ENCODE measurements at regions not wholly inside any gene's neighbourhood (a gene's known extent, or its start where the extent isn't known, plus 50 kb on each side); places are given as distances from the start of the nearest gene placed in this dataset.
"Not testable (repeated sequence)": the region's sequence is repeated elsewhere in the genome, so short reads cannot be mapped to it uniquely, and the experiment has no call there.

- Histone ChIP-seq H3K4me3 (ENCODE audit: insufficient read depth, low read length) (no peak overlapping the region), H4K20me1 (ENCODE audit: insufficient read depth, low read length) (no peaks in the 10 kb centered on the region), H3K36me3 (ENCODE audit: insufficient read depth, low read length) (no peaks in the 10 kb centered on the region), H3K4me2 (ENCODE audit: insufficient read depth, low read length) (no peak overlapping the region), H3K9me3 (ENCODE audit: low read depth, low read length) (no peaks in the 10 kb centered on the region), H3K4me1 (ENCODE audit: insufficient read depth, low read length) (no peaks in the 10 kb centered on the region), H3K27me3 (ENCODE audit: insufficient read depth, low read length) (peaks cover 4% of the 10 kb centered on the region), H3K27ac (ENCODE audit: low read depth, low read length) (no peak overlapping the region), H2AFZ (ENCODE audit: low read length) (no peak overlapping the region), H3K79me2 (ENCODE audit: insufficient read depth, low read length) (no peaks in the 10 kb centered on the region)
- no peak for DNase-seq (ENCODE audit: insufficient read length, low spot score, missing footprints)
- no peak for TF ChIP-seq CTCF (IDR thresholded peaks at IDR 0.05; ENCODE audit: extremely low read depth, low read depth, low read length)
Observed at GRCh38 chr14:92223025-92223424, 99.9 kb upstream of the SLC24A4 start.

GRCh38 chr14:92224358-92224954, 98.5 kb upstream of the SLC24A4 start:
- Histone ChIP-seq H3K4me3 (ENCODE audit: insufficient read depth, low read length) (no peak overlapping the region), H3K4me2 (ENCODE audit: insufficient read depth, low read length) (no peak overlapping the region), H3K27me3 (ENCODE audit: insufficient read depth, low read length) (peaks cover 4% of the 10 kb centered on the region), H2AFZ (ENCODE audit: low read length) (no peak overlapping the region), H3K27ac (ENCODE audit: low read depth, low read length) (no peak overlapping the region), H3K79me2 (ENCODE audit: insufficient read depth, low read length) (no peaks in the 10 kb centered on the region), H3K9me3 (ENCODE audit: low read depth, low read length) (no peaks in the 10 kb centered on the region), H4K20me1 (ENCODE audit: insufficient read depth, low read length) (no peaks in the 10 kb centered on the region), H3K36me3 (ENCODE audit: insufficient read depth, low read length) (no peaks in the 10 kb centered on the region), H3K4me1 (ENCODE audit: insufficient read depth, low read length) (no peaks in the 10 kb centered on the region)
- no peak for TF ChIP-seq CTCF (IDR thresholded peaks at IDR 0.05; ENCODE audit: extremely low read depth, low read depth, low read length)
- no peak for DNase-seq (ENCODE audit: insufficient read length, low spot score, missing footprints)

GRCh38 chr14:92225731-92226130, 97.2 kb upstream of the SLC24A4 start:
- Histone ChIP-seq H4K20me1 (ENCODE audit: insufficient read depth, low read length) (no peaks in the 10 kb centered on the region), H3K4me1 (ENCODE audit: insufficient read depth, low read length) (no peaks in the 10 kb centered on the region), H3K4me3 (ENCODE audit: insufficient read depth, low read length) (no peak overlapping the region), H3K36me3 (ENCODE audit: insufficient read depth, low read length) (no peaks in the 10 kb centered on the region), H3K9me3 (ENCODE audit: low read depth, low read length) (no peaks in the 10 kb centered on the region), H3K79me2 (ENCODE audit: insufficient read depth, low read length) (no peaks in the 10 kb centered on the region), H2AFZ (ENCODE audit: low read length) (no peak overlapping the region), H3K27ac (ENCODE audit: low read depth, low read length) (no peak overlapping the region), H3K4me2 (ENCODE audit: insufficient read depth, low read length) (no peak overlapping the region), H3K27me3 (ENCODE audit: insufficient read depth, low read length) (peaks cover 4% of the 10 kb centered on the region)
- no peak for DNase-seq (ENCODE audit: insufficient read length, low spot score, missing footprints)
- no peak for TF ChIP-seq CTCF (IDR thresholded peaks at IDR 0.05; ENCODE audit: extremely low read depth, low read depth, low read length)

DNA sequence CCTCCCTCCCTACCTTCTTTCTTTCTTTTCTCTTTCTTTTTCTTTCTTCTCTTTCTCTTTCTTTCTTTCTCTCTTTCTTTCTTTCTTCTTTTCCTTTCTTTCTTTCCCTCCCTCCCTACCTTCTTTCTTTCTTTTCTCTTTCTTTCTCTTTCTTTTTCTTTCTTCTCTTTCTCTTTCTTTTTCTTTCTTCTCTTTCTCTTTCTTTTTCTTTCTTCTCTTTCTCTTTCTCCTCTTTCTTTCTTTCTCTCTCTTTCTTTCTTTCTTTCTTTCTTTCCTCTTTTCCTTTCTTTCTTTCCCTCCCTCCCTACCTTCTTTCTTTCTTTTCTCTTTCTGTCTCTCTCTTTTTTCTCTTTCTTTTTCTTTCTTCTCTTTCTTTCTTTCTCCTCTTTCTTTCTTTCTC, 96.8 kb upstream of the SLC24A4 start:
- H3K27ac ChIP-seq (ENCODE audit: low read depth, low read length); DNase-seq (ENCODE audit: insufficient read length, low spot score, missing footprints); H3K4me1 ChIP-seq (ENCODE audit: insufficient read depth, low read length); H3K36me3 ChIP-seq (ENCODE audit: insufficient read depth, low read length); H3K79me2 ChIP-seq (ENCODE audit: insufficient read depth, low read length); H4K20me1 ChIP-seq (ENCODE audit: insufficient read depth, low read length); H2AFZ ChIP-seq (ENCODE audit: low read length); H3K4me3 ChIP-seq (ENCODE audit: insufficient read depth, low read length); H3K9me3 ChIP-seq (ENCODE audit: low read depth, low read length); H3K4me2 ChIP-seq (ENCODE audit: insufficient read depth, low read length); H3K27me3 ChIP-seq (ENCODE audit: insufficient read depth, low read length): not testable (repeated sequence)
